ENCODE measurements at regions not wholly inside any gene's neighbourhood (a gene's known extent, or its start where the extent isn't known, plus 50 kb on each side); places are given as distances from the start of the nearest gene placed in this dataset.

DNA sequence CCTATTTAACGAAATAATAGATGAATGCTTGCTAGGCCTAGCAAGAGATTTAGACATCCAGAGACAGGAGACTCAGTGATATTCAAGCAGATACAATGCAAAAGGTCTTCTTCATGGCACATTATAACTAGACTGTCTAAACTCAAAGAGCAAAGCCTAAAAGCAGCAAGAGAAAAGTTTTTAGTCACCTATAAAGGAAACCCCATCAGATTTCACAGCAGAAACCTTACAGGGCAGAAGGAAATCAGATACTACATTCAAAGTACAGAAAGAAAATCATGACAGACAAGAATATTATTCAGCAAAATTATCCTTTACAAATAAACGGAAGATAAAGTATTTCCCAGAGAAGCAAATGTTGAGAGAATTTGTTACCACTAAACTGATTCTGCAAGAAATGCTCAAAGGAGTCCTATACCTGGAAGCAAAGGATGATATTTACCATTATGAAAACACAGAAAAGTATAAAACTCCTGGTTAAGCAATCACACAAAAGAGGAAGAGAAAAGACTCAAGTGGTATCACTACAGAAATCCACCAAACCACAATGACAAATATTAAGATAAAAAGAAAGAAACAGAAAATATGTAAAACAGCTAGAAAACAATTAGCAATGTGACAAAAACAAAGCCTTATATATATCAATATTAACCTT, 333.7 kb downstream of the MEI4 start:
- intact Hi-C loops (cut with micrococcal nuclease) (loop anchor here (5.0 kb wide), 1 partner anchor 56 kb away; no protein-coding TSS in a partner anchor), in situ Hi-C loops (cut with MboI) (no loop called here)
- no peaks in the 10 kb centered on the region for H3K27me3 ChIP-seq (ENCODE audit: control insufficient read depth in 2 of 2, insufficient read depth in 2 of 2, low read length in 2 of 2)
- no peak overlapping the region for H3K27ac ChIP-seq (ENCODE audit: extremely low read depth, low read depth, low read length)
- no peaks in the 10 kb centered on the region for H3K79me2 ChIP-seq (ENCODE audit: control insufficient read depth, insufficient read depth, low read length)
- no peaks in the 10 kb centered on the region for H4K20me1 ChIP-seq (replicated peaks; ENCODE audit: control insufficient read depth, insufficient read depth, low read length)
- BruUV-seq (replicated peaks): no TSS peak
- H3K36me3 ChIP-seq (ENCODE audit: control insufficient read depth, insufficient read depth, low read length): no peaks in the 10 kb centered on the region
- ATAC-seq (no peak), FAIRE-seq (no peak), DNase-seq (ENCODE audit: extremely low read depth in 1 of 4, low spot score in 3 of 4) (no peak)
- H2AFZ ChIP-seq (ENCODE audit: low read depth, low read length): no peak overlapping the region
- no peak overlapping the region for H3K4me3 ChIP-seq
- H3K4me2 ChIP-seq (ENCODE audit: insufficient read depth, low read length): no peak overlapping the region
- H3K9me3 ChIP-seq (replicated peaks; ENCODE audit: control insufficient read depth, insufficient read depth, low read depth, low read length): no peaks in the 10 kb centered on the region
- CTCF ChIA-PET (ENCODE audit: low intra/inter-chr PET ratio): no interaction called here
- no peaks in the 10 kb centered on the region for H3K4me1 ChIP-seq (replicated peaks in 1 of 2; ENCODE audit: control insufficient read depth in 2 of 2, insufficient read depth in 2 of 2, low read length in 2 of 2)
- POLR2A ChIA-PET: no interaction called here
- no peaks in the 10 kb centered on the region for H3K9me1 ChIP-seq (ENCODE audit: control insufficient read depth, insufficient read depth, low read length)
- H3K9ac ChIP-seq (ENCODE audit: insufficient read depth in 1 of 2, low read depth in 2 of 2, low read length in 2 of 2): no peak overlapping the region
- 0% methylated on average over 2 of the region's 2 CpGs for WGBS (ENCODE audit: insufficient coverage, low coverage, missing lambda C conversion rate)
- TF ChIP-seq, protein P1, sequence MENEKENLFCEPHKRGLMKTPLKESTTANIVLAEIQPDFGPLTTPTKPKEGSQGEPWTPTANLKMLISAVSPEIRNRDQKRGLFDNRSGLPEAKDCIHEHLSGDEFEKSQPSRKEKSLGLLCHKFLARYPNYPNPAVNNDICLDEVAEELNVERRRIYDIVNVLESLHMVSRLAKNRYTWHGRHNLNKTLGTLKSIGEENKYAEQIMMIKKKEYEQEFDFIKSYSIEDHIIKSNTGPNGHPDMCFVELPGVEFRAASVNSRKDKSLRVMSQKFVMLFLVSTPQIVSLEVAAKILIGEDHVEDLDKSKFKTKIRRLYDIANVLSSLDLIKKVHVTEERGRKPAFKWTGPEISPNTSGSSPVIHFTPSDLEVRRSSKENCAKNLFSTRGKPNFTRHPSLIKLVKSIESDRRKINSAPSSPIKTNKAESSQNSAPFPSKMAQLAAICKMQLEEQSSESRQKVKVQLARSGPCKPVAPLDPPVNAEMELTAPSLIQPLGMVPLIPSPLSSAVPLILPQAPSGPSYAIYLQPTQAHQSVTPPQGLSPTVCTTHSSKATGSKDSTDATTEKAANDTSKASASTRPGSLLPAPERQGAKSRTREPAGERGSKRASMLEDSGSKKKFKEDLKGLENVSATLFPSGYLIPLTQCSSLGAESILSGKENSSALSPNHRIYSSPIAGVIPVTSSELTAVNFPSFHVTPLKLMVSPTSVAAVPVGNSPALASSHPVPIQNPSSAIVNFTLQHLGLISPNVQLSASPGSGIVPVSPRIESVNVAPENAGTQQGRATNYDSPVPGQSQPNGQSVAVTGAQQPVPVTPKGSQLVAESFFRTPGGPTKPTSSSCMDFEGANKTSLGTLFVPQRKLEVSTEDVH (IDR thresholded peaks at IDR 0.05; ENCODE audit: low read depth, partially characterized antibody): no peak
- TF ChIP-seq MED1 (CRISPR knock-in tag; IDR thresholded peaks at IDR 0.05; ENCODE audit: borderline replicate concordance): no peak
- TF ChIP-seq, protein P2, sequence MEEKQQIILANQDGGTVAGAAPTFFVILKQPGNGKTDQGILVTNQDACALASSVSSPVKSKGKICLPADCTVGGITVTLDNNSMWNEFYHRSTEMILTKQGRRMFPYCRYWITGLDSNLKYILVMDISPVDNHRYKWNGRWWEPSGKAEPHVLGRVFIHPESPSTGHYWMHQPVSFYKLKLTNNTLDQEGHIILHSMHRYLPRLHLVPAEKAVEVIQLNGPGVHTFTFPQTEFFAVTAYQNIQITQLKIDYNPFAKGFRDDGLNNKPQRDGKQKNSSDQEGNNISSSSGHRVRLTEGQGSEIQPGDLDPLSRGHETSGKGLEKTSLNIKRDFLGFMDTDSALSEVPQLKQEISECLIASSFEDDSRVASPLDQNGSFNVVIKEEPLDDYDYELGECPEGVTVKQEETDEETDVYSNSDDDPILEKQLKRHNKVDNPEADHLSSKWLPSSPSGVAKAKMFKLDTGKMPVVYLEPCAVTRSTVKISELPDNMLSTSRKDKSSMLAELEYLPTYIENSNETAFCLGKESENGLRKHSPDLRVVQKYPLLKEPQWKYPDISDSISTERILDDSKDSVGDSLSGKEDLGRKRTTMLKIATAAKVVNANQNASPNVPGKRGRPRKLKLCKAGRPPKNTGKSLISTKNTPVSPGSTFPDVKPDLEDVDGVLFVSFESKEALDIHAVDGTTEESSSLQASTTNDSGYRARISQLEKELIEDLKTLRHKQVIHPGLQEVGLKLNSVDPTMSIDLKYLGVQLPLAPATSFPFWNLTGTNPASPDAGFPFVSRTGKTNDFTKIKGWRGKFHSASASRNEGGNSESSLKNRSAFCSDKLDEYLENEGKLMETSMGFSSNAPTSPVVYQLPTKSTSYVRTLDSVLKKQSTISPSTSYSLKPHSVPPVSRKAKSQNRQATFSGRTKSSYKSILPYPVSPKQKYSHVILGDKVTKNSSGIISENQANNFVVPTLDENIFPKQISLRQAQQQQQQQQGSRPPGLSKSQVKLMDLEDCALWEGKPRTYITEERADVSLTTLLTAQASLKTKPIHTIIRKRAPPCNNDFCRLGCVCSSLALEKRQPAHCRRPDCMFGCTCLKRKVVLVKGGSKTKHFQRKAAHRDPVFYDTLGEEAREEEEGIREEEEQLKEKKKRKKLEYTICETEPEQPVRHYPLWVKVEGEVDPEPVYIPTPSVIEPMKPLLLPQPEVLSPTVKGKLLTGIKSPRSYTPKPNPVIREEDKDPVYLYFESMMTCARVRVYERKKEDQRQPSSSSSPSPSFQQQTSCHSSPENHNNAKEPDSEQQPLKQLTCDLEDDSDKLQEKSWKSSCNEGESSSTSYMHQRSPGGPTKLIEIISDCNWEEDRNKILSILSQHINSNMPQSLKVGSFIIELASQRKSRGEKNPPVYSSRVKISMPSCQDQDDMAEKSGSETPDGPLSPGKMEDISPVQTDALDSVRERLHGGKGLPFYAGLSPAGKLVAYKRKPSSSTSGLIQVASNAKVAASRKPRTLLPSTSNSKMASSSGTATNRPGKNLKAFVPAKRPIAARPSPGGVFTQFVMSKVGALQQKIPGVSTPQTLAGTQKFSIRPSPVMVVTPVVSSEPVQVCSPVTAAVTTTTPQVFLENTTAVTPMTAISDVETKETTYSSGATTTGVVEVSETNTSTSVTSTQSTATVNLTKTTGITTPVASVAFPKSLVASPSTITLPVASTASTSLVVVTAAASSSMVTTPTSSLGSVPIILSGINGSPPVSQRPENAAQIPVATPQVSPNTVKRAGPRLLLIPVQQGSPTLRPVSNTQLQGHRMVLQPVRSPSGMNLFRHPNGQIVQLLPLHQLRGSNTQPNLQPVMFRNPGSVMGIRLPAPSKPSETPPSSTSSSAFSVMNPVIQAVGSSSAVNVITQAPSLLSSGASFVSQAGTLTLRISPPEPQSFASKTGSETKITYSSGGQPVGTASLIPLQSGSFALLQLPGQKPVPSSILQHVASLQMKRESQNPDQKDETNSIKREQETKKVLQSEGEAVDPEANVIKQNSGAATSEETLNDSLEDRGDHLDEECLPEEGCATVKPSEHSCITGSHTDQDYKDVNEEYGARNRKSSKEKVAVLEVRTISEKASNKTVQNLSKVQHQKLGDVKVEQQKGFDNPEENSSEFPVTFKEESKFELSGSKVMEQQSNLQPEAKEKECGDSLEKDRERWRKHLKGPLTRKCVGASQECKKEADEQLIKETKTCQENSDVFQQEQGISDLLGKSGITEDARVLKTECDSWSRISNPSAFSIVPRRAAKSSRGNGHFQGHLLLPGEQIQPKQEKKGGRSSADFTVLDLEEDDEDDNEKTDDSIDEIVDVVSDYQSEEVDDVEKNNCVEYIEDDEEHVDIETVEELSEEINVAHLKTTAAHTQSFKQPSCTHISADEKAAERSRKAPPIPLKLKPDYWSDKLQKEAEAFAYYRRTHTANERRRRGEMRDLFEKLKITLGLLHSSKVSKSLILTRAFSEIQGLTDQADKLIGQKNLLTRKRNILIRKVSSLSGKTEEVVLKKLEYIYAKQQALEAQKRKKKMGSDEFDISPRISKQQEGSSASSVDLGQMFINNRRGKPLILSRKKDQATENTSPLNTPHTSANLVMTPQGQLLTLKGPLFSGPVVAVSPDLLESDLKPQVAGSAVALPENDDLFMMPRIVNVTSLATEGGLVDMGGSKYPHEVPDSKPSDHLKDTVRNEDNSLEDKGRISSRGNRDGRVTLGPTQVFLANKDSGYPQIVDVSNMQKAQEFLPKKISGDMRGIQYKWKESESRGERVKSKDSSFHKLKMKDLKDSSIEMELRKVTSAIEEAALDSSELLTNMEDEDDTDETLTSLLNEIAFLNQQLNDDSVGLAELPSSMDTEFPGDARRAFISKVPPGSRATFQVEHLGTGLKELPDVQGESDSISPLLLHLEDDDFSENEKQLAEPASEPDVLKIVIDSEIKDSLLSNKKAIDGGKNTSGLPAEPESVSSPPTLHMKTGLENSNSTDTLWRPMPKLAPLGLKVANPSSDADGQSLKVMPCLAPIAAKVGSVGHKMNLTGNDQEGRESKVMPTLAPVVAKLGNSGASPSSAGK (IDR thresholded peaks at IDR 0.05): no peak
- TF ChIP-seq MYNN (IDR thresholded peaks at IDR 0.05): no peak
- TF ChIP-seq MYNN (CRISPR knock-in tag; IDR thresholded peaks at IDR 0.05): no peak
- no peak for TF ChIP-seq ZNF778 (CRISPR knock-in tag; IDR thresholded peaks at IDR 0.05)
- TF ChIP-seq ZNF239 (CRISPR knock-in tag; IDR thresholded peaks at IDR 0.05): no peak
- no peak for TF ChIP-seq MTA2 (IDR thresholded peaks at IDR 0.05; ENCODE audit: low read depth)
- no peak for TF ChIP-seq RBM17 (IDR thresholded peaks at IDR 0.05; ENCODE audit: borderline replicate concordance, low read depth, low read length)

All from K562 (cell line).